Stimulated activated CD8-positive, alpha-beta memory T cell treated with anti-CD3 and anti-CD28 coated beads, Interleukin-12 subunit alpha, Interleukin-12 subunit beta, amount 100 ng/mL, for 1 hour (primary cell): ENCODE measurements at regions not wholly inside any gene's neighbourhood (a gene's known extent, or its start where the extent isn't known, plus 50 kb on each side); places are given as distances from the start of the nearest gene placed in this dataset.
"Not testable (repeated sequence)": the region's sequence is repeated elsewhere in the genome, so short reads cannot be mapped to it uniquely, and the experiment has no call there.

ENCODE experiments used
- DNase-seq: peaks from one replicate; pipeline ENCODE4 v3.0.0-alpha.2; 2020; ENCODE audit warnings: low read depth

GRCh38 chr12:13562915-13563742 is 366.6 kb downstream of the EMP1 start:
- DNase-seq, result no peak

GRCh38 chr12:13561923-13562322 is 365.4 kb downstream of the EMP1 start:
- no peak for DNase-seq

GRCh38 chr12:13559318-13559978 is 362.9 kb downstream of the EMP1 start:
- DNase-seq, result no peak

GRCh38 chr12:13552830-13553229 is 356.3 kb downstream of the EMP1 start:
- no peak for DNase-seq

- DNase-seq, result no peak
Observed at GRCh38 chr12:13547283-13547682, 350.8 kb downstream of the EMP1 start.

GRCh38 chr12:13546231-13546630 is 349.7 kb downstream of the EMP1 start:
- no peak for DNase-seq

- DNase-seq, result no peak
Observed at GRCh38 chr12:13539051-13539450, 342.5 kb downstream of the EMP1 start.

GRCh38 chr12:13538136-13538535 is 341.6 kb downstream of the EMP1 start:
- no peak for DNase-seq

GRCh38 chr12:13537623-13538022 is 341.1 kb downstream of the EMP1 start:
- no peak for DNase-seq

- no peak for DNase-seq
Observed at GRCh38 chr12:13536219-13536910, 339.8 kb downstream of the EMP1 start.

GRCh38 chr12:13534645-13535398 is 338.3 kb downstream of the EMP1 start:
- DNase-seq, result no peak

GRCh38 chr12:13534242-13534641 is 337.7 kb downstream of the EMP1 start:
- DNase-seq, result no peak

GRCh38 chr12:13530966-13531365 is 334.4 kb downstream of the EMP1 start:
- DNase-seq, result no peak

- DNase-seq, result not testable (repeated sequence)
Observed at GRCh38 chr12:13526185-13526921, 329.8 kb downstream of the EMP1 start.

- DNase-seq, result no peak
Observed at GRCh38 chr12:13523536-13524307, 327.2 kb downstream of the EMP1 start.

GRCh38 chr12:13518034-13518433 is 321.5 kb downstream of the EMP1 start:
- not testable (repeated sequence) for DNase-seq

- no peak for DNase-seq
Observed at GRCh38 chr12:13509740-13510139, 313.2 kb downstream of the EMP1 start.

- DNase-seq, result no peak
Observed at GRCh38 chr12:13505636-13506035, 309.1 kb downstream of the EMP1 start.

GRCh38 chr12:13505224-13505623 is 308.7 kb downstream of the EMP1 start:
- DNase-seq, result no peak

GRCh38 chr12:13504736-13505135 is 308.2 kb downstream of the EMP1 start:
- DNase-seq, result no peak

- no peak for DNase-seq
Observed at GRCh38 chr12:13504074-13504473, 307.5 kb downstream of the EMP1 start.
